Inferior parietal cortex (tissue), 1 donor: ENCODE measurements at regions not wholly inside any gene's neighbourhood (a gene's known extent, or its start where the extent isn't known, plus 50 kb on each side); places are given as distances from the start of the nearest gene placed in this dataset.

Source experiments
- DNase-seq: peaks from one replicate; pipeline ENCODE4 v3.0.0-alpha.2; 2016; ENCODE audit errors: extremely low spot score

DNA sequence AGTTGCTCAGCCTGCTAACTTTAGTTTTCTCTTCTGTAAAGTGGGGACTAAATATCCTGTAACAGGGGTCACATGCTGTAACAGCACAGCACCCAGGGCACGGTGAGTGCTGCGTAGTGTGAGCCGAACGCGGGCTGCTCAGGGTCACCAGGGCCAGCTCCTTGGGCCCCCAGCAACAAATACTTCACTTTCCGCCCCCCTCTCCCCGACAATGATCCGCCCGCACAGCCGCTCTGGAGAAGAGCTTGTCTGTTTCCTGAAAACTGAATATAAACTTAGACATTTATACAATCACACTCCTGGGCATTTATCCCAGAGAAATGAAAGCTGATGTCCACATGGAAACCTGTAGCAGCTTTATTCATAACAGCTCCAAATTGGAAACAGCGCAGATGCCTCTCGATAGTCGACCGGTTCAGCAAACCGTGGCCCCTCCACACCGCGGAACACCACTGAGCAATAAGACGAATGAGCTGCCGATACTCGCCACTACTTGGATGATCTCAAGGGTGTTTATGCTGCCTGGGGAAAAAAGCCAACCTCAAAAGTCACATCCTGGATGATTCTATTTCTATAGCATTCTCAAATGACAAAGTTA lies 267.2 kb downstream of the PARN start:
- peak; percentile 17 for DNase-seq

DNA sequence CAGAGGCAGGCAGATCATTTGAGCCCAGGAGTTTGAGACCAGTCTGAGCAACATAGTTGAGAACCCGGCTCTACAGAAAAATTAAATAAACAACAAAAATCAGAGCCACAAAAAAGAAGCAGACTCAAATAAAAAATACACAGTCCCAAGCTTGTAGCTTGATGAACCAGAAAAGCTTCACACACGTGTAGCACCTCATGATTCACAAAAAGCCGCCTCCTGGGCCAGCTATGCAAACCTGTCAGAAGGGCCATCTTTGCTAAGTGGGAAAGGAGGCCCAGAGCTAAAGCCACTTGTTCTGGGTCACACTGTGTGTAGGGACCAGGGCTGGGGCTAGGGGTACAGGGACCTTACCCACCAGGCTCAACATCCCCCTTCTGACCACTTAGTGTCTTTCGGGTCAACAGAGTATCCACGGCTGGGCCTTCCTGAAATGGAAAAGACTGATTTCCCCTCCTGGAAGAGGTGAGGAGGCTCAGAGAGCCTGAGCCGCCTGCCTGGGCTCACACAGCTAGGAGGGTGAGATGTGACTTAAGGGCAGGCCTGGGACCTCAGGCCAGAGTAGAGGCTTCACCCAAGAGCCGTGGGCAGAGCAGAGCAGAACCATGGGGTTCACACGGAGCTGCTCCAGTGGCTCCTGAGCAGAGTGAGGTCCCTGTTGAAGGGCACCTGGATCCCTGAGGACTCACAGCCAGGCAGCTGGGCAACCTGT lies 269.6 kb downstream of the PARN start:
- no peak for DNase-seq

DNA sequence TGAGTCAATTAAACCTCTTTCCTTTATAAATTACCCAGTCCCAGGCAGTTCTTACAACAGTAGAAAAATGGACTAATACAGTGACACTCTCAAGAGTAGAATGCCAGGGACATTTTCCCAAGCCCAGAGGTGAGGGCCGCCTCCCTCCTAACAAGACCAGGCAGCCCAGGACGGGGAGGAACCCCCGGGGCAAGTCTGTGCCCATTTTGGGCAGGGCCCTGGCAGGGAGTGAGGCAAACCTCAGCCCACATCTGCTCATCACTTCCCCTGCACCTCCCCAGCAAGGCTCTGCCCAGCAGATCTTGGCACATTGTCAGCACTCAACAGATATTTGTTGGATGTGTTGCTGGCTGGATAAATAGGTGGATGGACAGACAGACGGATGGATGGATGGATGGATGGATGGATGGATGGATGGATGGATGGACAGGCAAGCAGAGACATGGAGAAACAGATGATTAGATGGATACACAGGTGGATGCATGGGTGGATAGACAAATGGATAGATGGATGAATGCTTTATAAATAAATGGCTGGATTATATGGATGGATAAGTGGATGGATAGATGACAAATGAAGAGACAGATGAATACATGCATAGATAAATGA lies 271.3 kb downstream of the PARN start:
- DNase-seq, result no peak

DNA sequence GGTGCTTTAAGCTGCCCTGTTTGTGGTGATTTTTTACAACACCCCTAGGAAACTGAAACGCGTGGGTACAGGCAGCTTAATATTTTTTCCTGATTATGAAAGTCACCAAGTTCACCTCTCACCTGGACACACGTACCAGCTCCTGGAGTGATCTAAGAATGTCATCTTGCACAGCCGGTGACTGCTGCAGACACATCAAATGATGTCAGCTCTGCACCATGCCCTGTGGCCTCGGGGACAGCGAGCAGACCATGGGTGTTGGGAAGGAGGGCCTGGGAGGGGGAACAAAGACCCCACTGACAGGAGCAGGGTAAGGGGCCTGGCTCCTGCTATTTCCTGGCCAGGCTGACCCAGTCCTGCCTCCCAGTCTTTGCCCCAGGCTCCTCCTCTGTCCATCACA lies 272.7 kb downstream of the PARN start:
- DNase-seq, result no peak

DNA sequence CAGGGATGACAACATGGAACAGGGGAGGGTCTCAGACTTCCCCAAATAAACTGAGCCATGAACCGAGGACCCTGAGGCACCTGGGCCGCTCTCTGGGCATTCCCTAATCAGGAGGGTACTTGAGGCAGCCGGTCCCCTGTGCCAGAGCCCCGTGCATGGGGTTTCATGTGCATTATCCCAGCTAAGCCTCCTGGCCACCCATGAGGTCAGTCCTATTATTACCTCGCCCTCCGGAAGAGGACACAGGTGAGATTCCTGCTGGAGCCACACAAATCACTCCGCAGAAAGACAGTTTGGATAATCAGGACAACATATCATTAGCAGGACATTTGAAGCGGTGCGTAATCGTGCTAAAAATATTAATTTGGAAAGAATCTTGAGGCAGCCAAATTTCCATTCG lies 274.0 kb downstream of the PARN start:
- no peak for DNase-seq

DNA sequence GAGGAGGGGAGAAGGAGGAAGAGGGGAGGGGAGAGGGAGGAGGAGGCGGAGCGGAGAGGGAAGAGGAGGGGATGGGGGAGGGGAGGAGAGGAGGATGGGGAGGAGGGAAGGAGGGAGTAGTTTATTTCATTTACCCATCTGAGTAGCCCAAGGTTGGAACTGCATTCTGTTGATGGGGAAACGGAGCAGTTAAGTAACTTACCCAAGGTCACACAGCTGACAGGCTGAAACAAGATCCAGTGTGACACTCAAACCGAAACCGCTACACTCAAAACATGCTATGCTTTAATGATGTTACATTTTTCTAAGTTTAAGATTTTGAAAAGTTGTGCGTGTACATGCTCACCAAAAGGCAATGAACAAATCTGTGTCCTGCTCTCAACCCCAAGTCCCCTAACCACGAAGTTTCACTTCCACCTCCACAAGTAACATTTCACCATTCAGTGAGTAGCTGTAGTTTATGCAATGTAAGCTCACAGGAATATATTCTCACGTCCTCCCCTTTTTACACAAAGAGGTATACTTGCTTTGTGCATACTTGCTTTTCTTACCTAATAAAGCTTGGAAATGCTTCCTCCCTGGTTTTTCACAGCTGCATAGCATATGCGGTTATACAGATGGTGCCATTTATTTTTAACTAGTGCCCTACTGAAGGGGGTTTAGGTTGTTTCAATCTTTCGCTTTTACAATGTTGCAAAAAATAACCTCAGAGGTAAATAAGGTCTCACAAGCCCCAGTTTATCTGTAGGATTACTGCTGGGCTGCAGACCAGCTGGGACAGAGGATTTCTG lies 275.3 kb downstream of the PARN start:
- DNase-seq, result peak; percentile 16

DNA sequence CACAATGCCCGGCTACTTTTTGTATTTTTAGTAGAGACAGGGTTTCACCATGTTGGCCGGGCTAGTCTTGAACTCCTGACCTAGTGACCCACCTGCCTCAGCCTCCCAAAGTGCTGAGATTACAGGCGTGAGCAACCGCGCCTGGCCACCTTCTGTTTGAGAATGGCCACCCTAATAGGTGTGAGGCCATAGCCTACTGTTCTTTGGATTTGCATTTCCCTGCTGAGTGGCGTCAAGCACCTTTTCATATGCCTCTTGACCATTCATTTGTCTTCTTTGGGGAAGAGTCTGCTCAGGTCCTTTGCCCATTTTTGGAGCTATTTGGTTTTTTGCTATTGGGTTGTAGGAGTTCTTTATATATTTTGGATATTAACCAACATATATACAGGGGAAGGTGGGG lies 276.7 kb downstream of the PARN start:
- DNase-seq, result no peak

DNA sequence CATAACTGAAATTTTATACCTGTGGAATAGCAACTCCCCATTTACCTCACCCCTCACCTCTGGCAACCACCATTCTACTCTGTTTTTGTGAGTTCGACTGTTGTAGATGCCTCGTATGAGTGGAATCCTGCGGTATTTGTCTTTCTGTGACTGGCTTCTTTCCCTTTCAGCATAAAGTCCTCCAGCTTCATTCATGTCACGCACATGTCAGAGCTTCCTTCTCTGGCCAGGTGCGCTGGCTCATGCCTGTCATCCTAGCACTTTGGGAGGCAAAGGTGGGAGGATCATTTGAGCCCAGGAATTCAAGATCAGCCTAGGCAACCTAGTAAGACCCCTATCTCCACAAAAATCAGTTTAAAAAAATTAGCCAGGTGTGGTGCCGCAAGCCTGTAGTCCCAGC lies 278.4 kb downstream of the PARN start:
- no peak for DNase-seq

DNA sequence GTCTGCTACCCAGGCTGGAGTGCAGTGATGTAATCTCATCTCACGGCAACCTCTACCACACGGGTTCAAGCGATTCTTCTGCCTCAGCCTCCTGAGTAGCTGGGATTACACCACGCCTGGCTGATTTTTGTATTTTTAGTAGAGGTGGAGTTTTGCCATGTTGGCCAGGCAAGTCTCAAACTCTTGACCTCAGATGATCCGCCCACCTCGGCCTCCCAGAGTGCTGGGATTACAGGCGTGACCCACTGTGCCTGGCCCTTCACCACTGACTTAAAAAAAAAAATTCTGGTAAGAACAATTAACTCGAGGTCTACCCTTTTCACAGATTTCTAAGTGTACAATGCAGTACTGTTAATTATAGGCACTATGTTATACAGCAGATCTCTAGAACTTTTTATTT lies 279.4 kb downstream of the PARN start:
- DNase-seq, result no peak

DNA sequence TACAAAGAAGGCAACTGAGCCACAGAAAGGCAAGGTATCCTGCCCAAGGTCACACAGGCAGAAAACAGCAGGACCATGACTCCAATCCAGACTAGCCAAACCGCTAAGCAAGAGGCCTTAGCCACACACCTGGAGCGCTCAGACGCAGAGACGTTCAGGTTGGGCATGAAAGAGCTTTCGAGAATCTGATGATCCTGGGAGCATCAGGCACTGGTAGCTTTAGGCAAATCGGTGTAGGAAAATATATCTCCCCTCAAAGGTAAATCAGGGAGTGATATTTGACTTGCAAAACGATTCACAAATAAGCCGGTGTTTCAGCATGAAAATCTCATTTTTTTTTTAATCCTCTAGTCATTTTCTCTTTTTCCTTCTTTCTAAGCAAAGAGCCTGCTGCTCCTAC lies 279.0 kb downstream of the MRTFB start:
- DNase-seq, result no peak

DNA sequence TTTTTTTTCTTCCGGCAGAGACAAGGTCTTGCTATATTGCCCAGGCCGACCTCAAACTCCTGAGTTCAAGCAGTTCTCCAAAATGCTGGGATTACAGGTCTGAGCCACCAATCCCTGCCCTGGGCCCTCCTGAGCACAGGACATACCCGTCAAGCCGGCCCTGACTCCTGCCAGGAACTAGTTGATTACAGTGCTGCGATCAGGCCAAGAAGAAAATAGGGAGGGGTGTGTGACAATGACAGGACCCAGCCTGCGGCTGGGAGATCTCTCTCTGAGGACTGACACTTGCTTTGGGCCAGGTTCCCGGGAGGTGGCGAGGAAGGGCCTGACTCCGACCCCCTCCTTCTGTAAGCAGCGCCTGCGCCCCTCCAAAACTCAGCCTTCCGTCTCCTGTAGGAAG lies 276.6 kb downstream of the MRTFB start:
- DNase-seq, result no peak

DNA sequence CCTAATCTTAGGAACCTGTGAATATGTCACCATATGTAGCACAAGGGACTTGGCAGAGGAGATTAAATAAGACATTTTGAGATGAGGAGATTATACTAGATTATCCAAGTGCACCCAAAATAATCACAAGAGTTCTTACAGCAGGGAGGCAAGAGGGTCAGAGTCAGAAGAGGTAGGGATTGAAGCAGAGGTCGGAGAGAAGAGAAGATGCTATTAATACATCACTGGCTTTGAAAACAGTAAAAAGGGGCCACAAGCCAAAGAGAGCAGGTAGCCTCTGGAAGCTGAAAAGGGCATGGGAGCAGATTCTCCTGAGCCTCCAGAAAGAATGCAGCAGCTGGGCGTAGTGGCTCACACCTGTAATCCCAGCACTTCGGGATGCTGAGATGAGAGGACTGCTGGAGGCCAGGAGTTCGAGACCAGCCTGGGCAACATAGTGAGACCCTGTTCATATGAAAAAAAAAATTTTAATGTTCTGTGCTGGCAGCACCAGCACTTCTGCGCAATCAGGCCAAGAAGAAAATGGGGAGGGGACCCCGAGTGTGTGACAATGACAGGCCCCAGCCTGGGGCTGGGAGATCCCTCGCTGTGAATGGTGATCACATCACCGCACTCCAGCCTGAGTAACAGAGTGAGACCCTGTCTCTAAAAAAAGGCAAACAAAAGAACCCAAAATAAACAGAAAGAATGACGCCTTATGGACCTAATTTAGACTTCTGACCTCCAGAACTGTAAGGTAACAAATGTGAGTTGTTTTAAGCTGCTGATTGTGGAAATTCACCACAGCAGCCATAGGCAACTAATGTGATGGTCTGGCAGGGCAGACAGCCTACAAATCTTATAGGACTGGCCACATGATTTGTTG lies 275.4 kb downstream of the MRTFB start:
- DNase-seq, result no peak

DNA sequence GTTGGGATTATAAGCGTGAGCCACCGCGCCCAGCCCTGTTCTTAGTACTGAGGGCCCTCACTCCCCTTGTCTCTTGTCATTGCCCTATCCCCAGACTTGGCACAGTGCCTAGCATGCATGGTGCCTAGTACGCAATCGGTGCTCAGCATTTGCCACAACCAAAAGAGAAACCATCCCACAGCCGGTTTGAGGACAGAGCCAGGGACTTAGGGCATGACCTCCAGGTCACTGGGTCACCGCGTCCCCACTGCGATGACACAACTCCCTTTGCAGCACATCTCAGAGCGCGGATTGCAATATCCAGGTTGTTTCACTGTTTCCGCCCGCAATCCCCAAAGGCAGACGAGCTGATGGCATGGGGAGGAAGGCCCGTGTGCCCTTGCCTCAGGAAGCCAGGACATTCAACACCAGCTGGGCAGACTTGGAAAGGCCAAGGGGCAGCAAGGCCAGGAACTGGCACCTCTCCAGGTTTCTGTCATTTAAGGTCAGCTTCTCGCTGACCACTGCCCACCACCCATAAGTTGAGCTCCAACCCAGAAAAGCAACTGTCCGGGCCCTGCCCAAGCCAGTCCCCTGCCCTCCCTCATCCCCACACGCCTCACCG lies 274.5 kb downstream of the MRTFB start:
- DNase-seq, result no peak

DNA sequence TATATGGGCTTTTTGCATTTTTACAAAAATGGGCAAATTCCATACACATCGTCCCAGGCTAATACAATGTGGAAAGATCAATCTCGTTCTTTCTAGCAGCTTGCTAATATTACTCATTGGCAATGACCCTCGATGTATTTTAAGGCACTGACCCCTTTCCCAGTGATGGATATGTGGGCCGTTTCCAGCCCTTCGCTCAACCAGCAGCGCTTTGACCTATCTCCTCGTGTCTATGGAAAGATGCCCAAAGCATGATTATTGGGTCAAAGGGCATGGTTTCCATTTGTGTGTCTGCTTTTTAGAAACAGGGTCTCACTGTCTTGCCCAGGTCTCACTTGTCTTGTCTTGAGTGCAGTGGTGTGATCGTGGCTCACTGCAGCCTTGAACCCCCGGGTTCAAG lies 273.8 kb downstream of the MRTFB start:
- DNase-seq, result no peak

DNA sequence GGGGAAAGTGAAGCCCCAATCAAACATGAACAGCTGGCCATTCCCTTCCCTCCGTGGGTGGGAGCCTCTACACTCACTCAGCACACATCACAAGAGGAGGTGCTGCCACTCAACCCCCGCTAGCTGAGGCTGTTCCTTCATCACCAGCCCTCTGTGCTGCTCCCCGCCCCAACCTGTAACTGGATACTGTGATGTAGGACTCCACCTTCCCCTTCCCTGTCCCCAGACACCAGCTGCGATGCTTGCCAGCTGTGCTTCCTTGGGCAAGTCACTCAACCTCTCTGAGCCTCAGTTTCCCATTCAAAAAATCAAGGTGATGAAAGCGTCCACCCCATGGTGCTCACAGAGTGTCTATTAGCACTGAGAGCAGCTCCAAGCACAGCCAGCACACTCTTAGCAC lies 273.2 kb downstream of the MRTFB start:
- DNase-seq, result no peak

DNA sequence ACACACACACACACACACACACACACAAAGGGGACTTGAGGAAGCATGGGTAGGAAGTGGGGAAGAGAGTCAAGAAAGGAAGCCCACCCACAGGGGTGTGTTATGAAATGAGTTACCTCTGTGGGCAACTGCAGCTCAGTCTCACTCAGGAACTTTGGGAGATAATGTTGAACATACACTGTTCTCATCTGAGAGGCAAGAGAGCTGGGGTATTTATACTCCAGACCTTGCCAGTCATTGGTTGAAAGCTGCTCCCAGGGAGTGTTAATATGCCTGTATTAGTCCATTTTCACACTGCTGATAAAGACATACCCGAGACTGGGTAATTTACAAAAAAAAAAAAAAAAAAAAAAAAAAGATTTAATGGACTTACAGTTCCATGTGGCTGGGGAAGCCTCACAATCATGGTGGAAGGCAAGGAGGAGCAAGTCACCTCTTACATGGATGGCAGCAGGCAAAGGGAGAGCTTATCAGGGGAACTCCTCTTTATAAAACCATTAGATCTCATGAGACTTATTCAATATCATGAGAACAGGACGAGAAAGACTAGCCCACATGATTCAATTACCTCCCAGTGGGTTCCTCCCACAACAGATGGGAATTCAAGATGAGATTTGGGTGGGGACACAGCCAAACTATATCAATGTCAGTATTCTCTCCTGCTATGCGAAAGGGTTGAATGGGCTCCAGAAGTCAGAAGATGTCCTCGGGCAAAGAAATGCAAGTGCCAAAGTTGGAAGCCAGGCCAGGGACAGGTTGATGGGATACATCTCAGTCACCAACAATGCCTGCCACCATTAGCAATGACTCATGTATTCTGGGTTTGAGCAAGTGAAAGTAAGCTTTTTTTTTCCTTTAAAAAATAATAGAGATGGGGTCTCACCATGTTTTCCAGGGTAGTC lies 270.5 kb downstream of the MRTFB start:
- DNase-seq, result no peak

DNA sequence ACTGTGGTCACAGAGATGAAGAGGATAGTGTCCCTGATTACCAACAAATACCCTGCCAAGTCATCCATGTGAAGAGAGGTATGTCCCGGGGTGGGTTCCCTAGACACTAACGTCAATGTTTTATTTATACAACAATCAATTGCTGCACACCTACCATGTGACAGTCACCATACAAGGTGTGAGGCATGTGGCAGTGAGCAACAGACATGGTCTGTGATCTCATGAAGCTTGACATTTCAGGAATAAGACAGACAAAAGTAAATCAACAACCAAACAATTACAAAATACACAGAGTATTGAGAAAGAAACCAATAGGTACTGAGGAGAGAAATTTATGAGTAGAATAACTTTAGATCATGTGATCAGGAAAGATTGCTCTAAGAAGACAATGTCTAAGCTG lies 268.6 kb downstream of the MRTFB start:
- no peak for DNase-seq

DNA sequence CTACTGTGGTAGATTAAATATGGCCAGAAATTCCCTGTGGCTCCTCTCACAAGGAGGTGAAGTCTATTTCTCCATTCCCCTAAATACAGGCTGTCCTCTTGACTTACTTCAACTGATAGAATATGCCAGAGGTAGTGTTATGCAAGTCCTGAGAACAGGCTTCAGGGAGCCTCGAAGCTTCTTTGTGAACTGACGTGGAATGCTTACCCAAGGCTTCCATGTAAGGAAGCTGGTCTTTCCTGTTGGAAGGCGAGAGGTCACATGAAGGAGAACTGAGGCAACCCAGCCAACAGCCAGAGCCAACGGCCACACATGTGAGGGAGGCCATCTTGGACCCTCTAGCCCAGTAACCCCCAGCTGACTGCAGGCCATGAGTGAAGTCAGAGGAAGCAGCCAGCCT lies 267.9 kb downstream of the MRTFB start:
- no peak for DNase-seq

DNA sequence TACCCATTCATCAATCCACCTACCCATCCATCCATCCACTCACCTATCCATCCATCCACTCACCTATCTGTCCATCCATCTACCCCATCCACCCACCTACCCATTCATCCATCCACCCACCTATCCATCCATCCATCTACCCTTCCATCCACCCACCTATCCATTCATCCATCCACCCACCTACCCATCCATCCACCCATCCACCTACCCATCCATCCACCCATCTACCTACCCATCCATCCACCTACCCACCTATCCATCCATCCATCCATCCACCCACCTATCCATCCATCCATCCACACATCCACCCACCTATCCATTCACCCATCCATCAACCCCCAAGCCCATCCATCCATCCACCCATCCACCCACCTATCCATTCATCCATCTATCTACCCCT lies 267.1 kb downstream of the MRTFB start:
- DNase-seq, result no peak
